Muscle of leg (tissue), 3 donors: ENCODE measurements at regions not wholly inside any gene's neighbourhood (a gene's known extent, or its start where the extent isn't known, plus 50 kb on each side); places are given as distances from the start of the nearest gene placed in this dataset.

ENCODE experiments used
- DNase-seq: peaks from one replicate; pipeline ENCODE4 v3.0.0; 2013
- H3K27ac ChIP-seq: one replicate; pipeline ENCODE4 v1.5.1; 2013; ENCODE audit warnings: mild to moderate bottlenecking, low read length, control low read depth
- H3K27me3 ChIP-seq: one replicate; pipeline ENCODE4 v1.6.1; 2013; ENCODE audit warnings: low read length; ENCODE audit not compliant: control insufficient read depth, insufficient read depth
- H3K36me3 ChIP-seq: one replicate; pipeline ENCODE4 v1.6.1; 2013; ENCODE audit warnings: low read length; ENCODE audit not compliant: control insufficient read depth, insufficient read depth
- H3K4me1 ChIP-seq: one replicate; pipeline ENCODE4 v1.6.1; 2013; ENCODE audit warnings: low read length; ENCODE audit not compliant: control insufficient read depth, insufficient read depth
- H3K4me3 ChIP-seq: one replicate; pipeline ENCODE4 v1.5.1; 2013; ENCODE audit warnings: low read length, control low read depth
- H3K9me3 ChIP-seq: replicated peaks from 2 replicates; pipeline ENCODE4 v1.6.1; 2013; ENCODE audit warnings: low read depth, low read length; ENCODE audit not compliant: control insufficient read depth
- WGBS: methylation state at CpG from one replicate; pipeline ENCODE4 v1.1.5; 2013; ENCODE audit warnings: missing lambda C conversion rate; ENCODE audit not compliant: insufficient coverage; 5-methylcytosine and 5-hydroxymethylcytosine counted together

GRCh38 chr12:131351319-131352028 lies 359.4 kb upstream of the SFSWAP start:
- Histone ChIP-seq H3K27ac (no peak overlapping the region), H3K4me3 (no peak overlapping the region), H3K36me3 (no peaks in the 10 kb centered on the region), H3K9me3 (no peaks in the 10 kb centered on the region), H3K4me1 (peaks cover 4% of the 10 kb centered on the region), H3K27me3 (no peaks in the 10 kb centered on the region)
- no peak for DNase-seq
- 44% methylated on average over 1 of the region's 5 CpGs for WGBS

- no peak overlapping the region for H3K4me3 ChIP-seq
- peaks cover 4% of the 10 kb centered on the region for H3K4me1 ChIP-seq
- no peak for DNase-seq
- no peak overlapping the region for H3K27ac ChIP-seq
- H3K27me3 ChIP-seq, result no peaks in the 10 kb centered on the region
- no peaks in the 10 kb centered on the region for H3K9me3 ChIP-seq
- no peaks in the 10 kb centered on the region for H3K36me3 ChIP-seq
- WGBS, result 91% methylated on average over 19 of the region's 21 CpGs
Measured at GRCh38 chr12:131352296-131352900, 358.5 kb upstream of the SFSWAP start.

GRCh38 chr12:131353376-131353775 lies 357.5 kb upstream of the SFSWAP start:
- DNase-seq, result no peak
- Histone ChIP-seq H3K36me3 (no peaks in the 10 kb centered on the region), H3K9me3 (no peaks in the 10 kb centered on the region), H3K4me3 (no peak overlapping the region), H3K27ac (no peak overlapping the region), H3K4me1 (peaks cover under 1% of the 10 kb centered on the region), H3K27me3 (no peaks in the 10 kb centered on the region)
- WGBS, result 33% methylated on average over 1 of the region's 2 CpGs

- no peak for DNase-seq
- Histone ChIP-seq H3K36me3 (no peaks in the 10 kb centered on the region), H3K4me3 (no peak overlapping the region), H3K27me3 (no peaks in the 10 kb centered on the region), H3K9me3 (no peaks in the 10 kb centered on the region), H3K27ac (no peak overlapping the region), H3K4me1 (no peaks in the 10 kb centered on the region)
- 60% methylated on average over 5 of the region's 6 CpGs for WGBS
Measured at GRCh38 chr12:131353826-131354225, 357.1 kb upstream of the SFSWAP start.

GRCh38 chr12:131355361-131356245 lies 355.3 kb upstream of the SFSWAP start:
- Histone ChIP-seq H3K9me3 (no peaks in the 10 kb centered on the region), H3K27me3 (no peaks in the 10 kb centered on the region)
- WGBS, result 82% methylated on average over 23 of the region's 29 CpGs

GRCh38 chr12:131356485-131357184 lies 354.3 kb upstream of the SFSWAP start:
- Histone ChIP-seq H3K27me3 (no peaks in the 10 kb centered on the region), H3K27ac (no peak overlapping the region), H3K36me3 (no peaks in the 10 kb centered on the region), H3K4me3 (no peak overlapping the region), H3K4me1 (no peaks in the 10 kb centered on the region), H3K9me3 (no peaks in the 10 kb centered on the region)
- DNase-seq, result no peak
- WGBS, result 79% methylated on average over 12 of the region's 18 CpGs

More at GRCh38 chr12:131355361-131356245, 355.3 kb upstream of the SFSWAP start:
- Histone ChIP-seq H3K4me3 (no peak overlapping the region), H3K4me1 (no peaks in the 10 kb centered on the region), H3K27ac (no peak overlapping the region), H3K36me3 (no peaks in the 10 kb centered on the region)
- no peak for DNase-seq

GRCh38 chr12:131357185-131357747 lies 353.6 kb upstream of the SFSWAP start:
- no peak for DNase-seq
- H3K9me3 ChIP-seq, result no peaks in the 10 kb centered on the region
- no peak overlapping the region for H3K4me3 ChIP-seq
- no peaks in the 10 kb centered on the region for H3K36me3 ChIP-seq
- no peak overlapping the region for H3K27ac ChIP-seq
- WGBS, result 63% methylated on average over 5 of the region's 9 CpGs
- H3K4me1 ChIP-seq, result no peaks in the 10 kb centered on the region
- H3K27me3 ChIP-seq, result no peaks in the 10 kb centered on the region

- Histone ChIP-seq H3K27me3 (peaks cover 2% of the 10 kb centered on the region), H3K36me3 (no peaks in the 10 kb centered on the region), H3K4me1 (no peaks in the 10 kb centered on the region), H3K9me3 (no peaks in the 10 kb centered on the region), H3K4me3 (no peak overlapping the region), H3K27ac (no peak overlapping the region)
- WGBS, result no CpG with 5 or more reads among the region's 3 CpGs
- DNase-seq, result no peak
Measured at GRCh38 chr12:131357920-131358319, 353.0 kb upstream of the SFSWAP start.

- Histone ChIP-seq H3K4me1 (no peaks in the 10 kb centered on the region), H3K36me3 (no peaks in the 10 kb centered on the region), H3K27me3 (peaks cover 2% of the 10 kb centered on the region), H3K27ac (no peak overlapping the region), H3K4me3 (no peak overlapping the region), H3K9me3 (no peaks in the 10 kb centered on the region)
- WGBS, result 71% methylated on average over 4 of the region's 12 CpGs
- DNase-seq, result no peak
Measured at GRCh38 chr12:131362291-131363211, 348.3 kb upstream of the SFSWAP start.
